ENCODE measurements at regions not wholly inside any gene's neighbourhood (a gene's known extent, or its start where the extent isn't known, plus 50 kb on each side); places are given as distances from the start of the nearest gene placed in this dataset.

- TF ChIP-seq CTCF (IDR thresholded peaks at IDR 0.05) (no peak), POLR2A (IDR thresholded peaks at IDR 0.05) (no peak)
Measured at GRCh38 chr4:134591326-134591725, 389.7 kb upstream of the PABPC4L start.
